ENCODE measurements at regions not wholly inside any gene's neighbourhood (a gene's known extent, or its start where the extent isn't known, plus 50 kb on each side); places are given as distances from the start of the nearest gene placed in this dataset.

GRCh38 chr17:77475016-77475976 is 334.5 kb downstream of the SEC14L1 start:
- Histone ChIP-seq H3K27ac (ENCODE audit: extremely low read depth, low read depth, low read length) (no peak overlapping the region), H3K36me3 (ENCODE audit: control insufficient read depth in 2 of 2, insufficient read depth in 1 of 2, low read length in 2 of 2) (peaks cover under 1 to 1% of the 10 kb centered on the region in 2 experiments; a peak in 2 of 3 replicates), H3K9me3 (ENCODE audit: control insufficient read depth, insufficient read depth, low read depth, low read length) (no peaks in the 10 kb centered on the region), H3K4me1 (ENCODE audit: control insufficient read depth, insufficient read depth, low read length) (peaks cover 28% of the 10 kb centered on the region), H3K4me3 (ENCODE audit: low read depth, low read length) (no peak overlapping the region)
- ChIA-PET CTCF (interaction anchor here (1.1 to 3.2 kb wide), 3 partner anchors 19 to 45 kb away, joined by 3 to 17 read pairs (median 6); no protein-coding TSS in a partner anchor), POLR2A (no interaction called here)
- no peak for TF ChIP-seq ZNF610 (tag by site-specific recombination; IDR thresholded peaks at IDR 0.05; ENCODE audit: borderline replicate concordance)
- TF ChIP-seq ZNF404 (tag by site-specific recombination; IDR thresholded peaks at IDR 0.05) = no peak
- peak; percentile 44 for TF ChIP-seq GLIS1 (tag by site-specific recombination; IDR thresholded peaks at IDR 0.05)
- TF ChIP-seq ZNF362 (tag by site-specific recombination; IDR thresholded peaks at IDR 0.05) = no peak
- TF ChIP-seq ZNF280C (tag by site-specific recombination; IDR thresholded peaks at IDR 0.05) = no peak
- peak; percentile 96 for TF ChIP-seq ZIC2 (tag by site-specific recombination; IDR thresholded peaks at IDR 0.05)

- CTCF ChIA-PET = no interaction called here
- no peak overlapping the region for H3K4me3 ChIP-seq (ENCODE audit: low read depth, low read length)
- no peaks in the 10 kb centered on the region for H3K36me3 ChIP-seq (ENCODE audit: control insufficient read depth in 2 of 2, insufficient read depth in 1 of 2, low read length in 2 of 2)
- H3K9me3 ChIP-seq (ENCODE audit: control insufficient read depth, insufficient read depth, low read depth, low read length) = no peaks in the 10 kb centered on the region
- peaks cover 25% of the 10 kb centered on the region for H3K4me1 ChIP-seq (ENCODE audit: control insufficient read depth, insufficient read depth, low read length)
- POLR2A ChIA-PET = no interaction called here
- H3K27ac ChIP-seq (ENCODE audit: extremely low read depth, low read depth, low read length) = no peak overlapping the region
- TF ChIP-seq BCL11B (tag by site-specific recombination; IDR thresholded peaks at IDR 0.05; ENCODE audit: low read depth) (no peak), ZNF169 (tag by site-specific recombination; IDR thresholded peaks at IDR 0.05) (no peak), MZF1 (tag by site-specific recombination; IDR thresholded peaks at IDR 0.05; ENCODE audit: borderline replicate concordance) (no peak), ZNF391 (tag by site-specific recombination; IDR thresholded peaks at IDR 0.05; ENCODE audit: borderline replicate concordance, low read depth) (no peak), ZBTB21 (tag by site-specific recombination; IDR thresholded peaks at IDR 0.05) (no peak), ZNF292 (tag by site-specific recombination; IDR thresholded peaks at IDR 0.05; ENCODE audit: borderline replicate concordance, low read depth) (no peak), ZNF514 (tag by site-specific recombination; IDR thresholded peaks at IDR 0.05) (no peak), ZNF350 (tag by site-specific recombination; IDR thresholded peaks at IDR 0.05) (no peak), ZNF223 (tag by site-specific recombination; IDR thresholded peaks at IDR 0.05) (no peak), SP2 (tag by site-specific recombination; IDR thresholded peaks at IDR 0.05) (no peak), ZNF843 (tag by site-specific recombination; IDR thresholded peaks at IDR 0.05) (no peak), ZNF639 (tag by site-specific recombination; IDR thresholded peaks at IDR 0.05) (no peak), ZNF280C (tag by site-specific recombination; IDR thresholded peaks at IDR 0.05) (no peak)
- TF ChIP-seq, protein P1, sequence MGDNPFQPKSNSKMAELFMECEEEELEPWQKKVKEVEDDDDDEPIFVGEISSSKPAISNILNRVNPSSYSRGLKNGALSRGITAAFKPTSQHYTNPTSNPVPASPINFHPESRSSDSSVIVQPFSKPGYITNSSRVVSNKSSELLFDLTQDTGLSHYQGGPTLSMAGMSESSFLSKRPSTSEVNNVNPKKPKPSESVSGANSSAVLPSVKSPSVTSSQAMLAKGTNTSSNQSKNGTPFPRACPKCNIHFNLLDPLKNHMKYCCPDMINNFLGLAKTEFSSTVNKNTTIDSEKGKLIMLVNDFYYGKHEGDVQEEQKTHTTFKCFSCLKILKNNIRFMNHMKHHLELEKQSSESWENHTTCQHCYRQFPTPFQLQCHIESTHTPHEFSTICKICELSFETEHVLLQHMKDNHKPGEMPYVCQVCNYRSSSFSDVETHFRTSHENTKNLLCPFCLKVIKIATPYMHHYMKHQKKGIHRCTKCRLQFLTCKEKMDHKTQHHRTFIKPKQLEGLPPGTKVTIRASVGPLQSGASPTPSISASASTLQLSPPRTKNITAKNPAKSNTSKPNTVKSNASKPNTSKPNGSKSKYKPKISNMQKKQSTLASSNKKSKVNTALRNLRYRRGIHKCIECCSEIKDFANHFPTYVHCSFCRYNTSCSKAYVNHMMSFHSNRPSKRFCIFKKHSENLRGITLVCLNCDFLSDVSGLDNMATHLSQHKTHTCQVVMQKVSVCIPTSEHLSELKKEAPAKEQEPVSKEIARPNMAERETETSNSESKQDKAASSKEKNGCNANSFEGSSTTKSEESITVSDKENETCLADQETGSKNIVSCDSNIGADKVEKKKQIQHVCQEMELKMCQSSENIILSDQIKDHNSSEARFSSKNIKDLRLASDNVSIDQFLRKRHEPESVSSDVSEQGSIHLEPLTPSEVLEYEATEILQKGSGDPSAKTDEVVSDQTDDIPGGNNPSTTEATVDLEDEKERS (tag by site-specific recombination; IDR thresholded peaks at IDR 0.05) = no peak
- TF ChIP-seq, protein P2, sequence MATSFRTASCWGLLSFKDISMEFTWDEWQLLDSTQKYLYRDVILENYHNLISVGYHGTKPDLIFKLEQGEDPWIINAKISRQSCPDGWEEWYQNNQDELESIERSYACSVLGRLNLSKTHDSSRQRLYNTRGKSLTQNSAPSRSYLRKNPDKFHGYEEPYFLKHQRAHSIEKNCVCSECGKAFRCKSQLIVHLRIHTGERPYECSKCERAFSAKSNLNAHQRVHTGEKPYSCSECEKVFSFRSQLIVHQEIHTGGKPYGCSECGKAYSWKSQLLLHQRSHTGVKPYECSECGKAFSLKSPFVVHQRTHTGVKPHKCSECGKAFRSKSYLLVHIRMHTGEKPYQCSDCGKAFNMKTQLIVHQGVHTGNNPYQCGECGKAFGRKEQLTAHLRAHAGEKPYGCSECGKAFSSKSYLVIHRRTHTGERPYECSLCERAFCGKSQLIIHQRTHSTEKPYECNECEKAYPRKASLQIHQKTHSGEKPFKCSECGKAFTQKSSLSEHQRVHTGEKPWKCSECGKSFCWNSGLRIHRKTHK (tag by site-specific recombination; IDR thresholded peaks at IDR 0.05) = no peak
Observed at GRCh38 chr17:77476006-77476405, 335.2 kb downstream of the SEC14L1 start.
